ENCODE measurements at regions not wholly inside any gene's neighbourhood (a gene's known extent, or its start where the extent isn't known, plus 50 kb on each side); places are given as distances from the start of the nearest gene placed in this dataset.

DNA sequence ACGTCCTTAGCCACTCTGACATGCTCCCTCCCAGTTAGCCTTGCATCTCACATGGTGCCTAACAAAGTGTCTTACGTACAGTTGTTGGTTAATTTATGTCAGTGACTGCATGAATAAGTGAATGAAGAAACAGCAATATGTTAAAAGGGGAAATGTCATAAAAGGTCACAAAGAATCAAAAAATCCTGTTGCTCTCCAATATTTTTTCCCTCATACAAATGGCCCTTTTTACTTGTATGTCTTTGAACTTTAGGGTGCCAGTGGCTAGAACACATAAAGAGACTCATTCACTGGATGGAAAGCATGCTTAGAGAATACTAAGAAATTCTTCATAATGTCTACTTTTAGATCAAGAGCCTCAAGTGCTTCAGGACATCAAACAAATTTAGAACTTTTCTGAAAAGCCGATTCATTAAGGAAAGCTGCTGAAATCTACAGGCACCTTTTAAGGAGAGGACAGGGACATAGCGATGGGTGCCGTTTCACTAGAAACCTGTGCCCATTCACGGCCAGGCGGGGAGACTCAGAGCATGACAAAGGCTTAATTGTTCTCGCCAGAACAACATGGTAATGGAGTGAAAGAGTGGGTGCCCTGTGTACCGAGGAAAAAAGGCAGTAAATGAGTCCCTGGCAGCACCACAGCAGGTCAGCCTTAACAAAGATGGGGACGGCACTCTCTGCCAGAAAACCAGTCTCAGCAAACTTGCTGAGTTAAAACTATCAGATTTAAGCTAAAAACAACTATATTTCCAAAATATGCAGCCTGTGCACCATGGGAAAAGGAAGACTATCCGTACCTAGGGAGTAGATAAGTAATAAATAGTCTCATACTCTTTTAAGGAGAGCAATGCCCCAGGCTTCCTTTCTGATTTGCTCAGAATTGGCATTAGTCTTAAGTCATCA is 71.6 kb upstream of the SPTBN1 start:
- TF ChIP-seq, protein P1, sequence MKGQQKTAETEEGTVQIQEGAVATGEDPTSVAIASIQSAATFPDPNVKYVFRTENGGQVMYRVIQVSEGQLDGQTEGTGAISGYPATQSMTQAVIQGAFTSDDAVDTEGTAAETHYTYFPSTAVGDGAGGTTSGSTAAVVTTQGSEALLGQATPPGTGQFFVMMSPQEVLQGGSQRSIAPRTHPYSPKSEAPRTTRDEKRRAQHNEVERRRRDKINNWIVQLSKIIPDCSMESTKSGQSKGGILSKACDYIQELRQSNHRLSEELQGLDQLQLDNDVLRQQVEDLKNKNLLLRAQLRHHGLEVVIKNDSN (IDR thresholded peaks at IDR 0.05), result no peak
- TF ChIP-seq ZBTB7A (IDR thresholded peaks at IDR 0.05; ENCODE audit: low read depth), result no peak
- no peak for TF ChIP-seq EP300 (IDR thresholded peaks at IDR 0.05; ENCODE audit: borderline replicate concordance)

DNA sequence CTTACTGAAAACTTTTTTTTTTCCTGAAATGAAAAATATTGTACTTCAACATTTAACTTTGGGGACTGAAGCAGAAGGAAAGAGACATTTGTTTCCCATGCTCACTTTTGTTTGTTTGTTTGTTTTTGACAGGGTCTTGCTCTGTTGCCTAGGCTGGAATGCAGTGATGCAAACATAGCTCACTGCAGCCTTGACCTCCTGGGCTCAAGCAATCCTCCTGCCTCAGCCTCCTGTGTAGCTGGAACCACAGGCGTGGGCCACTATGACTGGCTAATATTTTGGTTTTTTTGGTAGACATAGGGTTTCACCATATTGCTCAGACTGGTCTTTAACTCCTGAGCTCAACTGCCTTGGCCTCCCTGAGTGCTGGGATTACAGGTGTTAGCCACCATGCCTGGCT is 70.9 kb upstream of the SPTBN1 start:
- no peak for TF ChIP-seq TCF12 (IDR thresholded peaks at IDR 0.05; ENCODE audit: low read depth)
- TF ChIP-seq, protein P1 (IDR thresholded peaks at IDR 0.05), result no peak
- no peak for TF ChIP-seq NFIC (IDR thresholded peaks at IDR 0.05)
- no peak for TF ChIP-seq RAD21 (IDR thresholded peaks at IDR 0.05; ENCODE audit: low read depth)
- no peak for TF ChIP-seq YY1 (IDR thresholded peaks at IDR 0.05; ENCODE audit: low read depth)
- TF ChIP-seq TEAD4 (IDR thresholded peaks at IDR 0.05), result no peak
- no peak for TF ChIP-seq CEBPB (IDR thresholded peaks at IDR 0.05)
- TF ChIP-seq TAF1 (IDR thresholded peaks at IDR 0.05; ENCODE audit: low read depth), result no peak

DNA sequence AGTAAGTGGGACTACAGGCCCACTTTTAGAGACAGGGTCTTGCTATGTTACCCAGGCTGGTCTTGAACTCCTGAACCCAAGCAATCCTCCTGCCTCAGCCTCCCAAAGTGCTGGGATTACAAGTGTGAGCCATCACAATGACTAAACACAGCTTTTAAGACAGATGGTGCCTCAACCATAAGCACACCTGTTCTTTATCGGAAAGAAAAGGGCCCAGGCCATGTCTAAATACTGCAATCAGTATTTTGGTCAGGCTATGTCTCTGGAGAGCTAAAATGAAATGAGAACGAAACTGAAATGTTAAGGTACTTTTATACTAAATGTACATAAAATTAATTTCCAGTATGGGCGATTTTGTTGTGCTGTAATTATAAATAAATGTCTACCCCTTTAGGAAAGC is 69.5 kb upstream of the SPTBN1 start:
- TF ChIP-seq CEBPB (IDR thresholded peaks at IDR 0.05), result no peak
- TF ChIP-seq, protein P2, sequence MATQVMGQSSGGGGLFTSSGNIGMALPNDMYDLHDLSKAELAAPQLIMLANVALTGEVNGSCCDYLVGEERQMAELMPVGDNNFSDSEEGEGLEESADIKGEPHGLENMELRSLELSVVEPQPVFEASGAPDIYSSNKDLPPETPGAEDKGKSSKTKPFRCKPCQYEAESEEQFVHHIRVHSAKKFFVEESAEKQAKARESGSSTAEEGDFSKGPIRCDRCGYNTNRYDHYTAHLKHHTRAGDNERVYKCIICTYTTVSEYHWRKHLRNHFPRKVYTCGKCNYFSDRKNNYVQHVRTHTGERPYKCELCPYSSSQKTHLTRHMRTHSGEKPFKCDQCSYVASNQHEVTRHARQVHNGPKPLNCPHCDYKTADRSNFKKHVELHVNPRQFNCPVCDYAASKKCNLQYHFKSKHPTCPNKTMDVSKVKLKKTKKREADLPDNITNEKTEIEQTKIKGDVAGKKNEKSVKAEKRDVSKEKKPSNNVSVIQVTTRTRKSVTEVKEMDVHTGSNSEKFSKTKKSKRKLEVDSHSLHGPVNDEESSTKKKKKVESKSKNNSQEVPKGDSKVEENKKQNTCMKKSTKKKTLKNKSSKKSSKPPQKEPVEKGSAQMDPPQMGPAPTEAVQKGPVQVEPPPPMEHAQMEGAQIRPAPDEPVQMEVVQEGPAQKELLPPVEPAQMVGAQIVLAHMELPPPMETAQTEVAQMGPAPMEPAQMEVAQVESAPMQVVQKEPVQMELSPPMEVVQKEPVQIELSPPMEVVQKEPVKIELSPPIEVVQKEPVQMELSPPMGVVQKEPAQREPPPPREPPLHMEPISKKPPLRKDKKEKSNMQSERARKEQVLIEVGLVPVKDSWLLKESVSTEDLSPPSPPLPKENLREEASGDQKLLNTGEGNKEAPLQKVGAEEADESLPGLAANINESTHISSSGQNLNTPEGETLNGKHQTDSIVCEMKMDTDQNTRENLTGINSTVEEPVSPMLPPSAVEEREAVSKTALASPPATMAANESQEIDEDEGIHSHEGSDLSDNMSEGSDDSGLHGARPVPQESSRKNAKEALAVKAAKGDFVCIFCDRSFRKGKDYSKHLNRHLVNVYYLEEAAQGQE (IDR thresholded peaks at IDR 0.05; ENCODE audit: low read depth), result no peak
- TF ChIP-seq TAF1 (IDR thresholded peaks at IDR 0.05; ENCODE audit: low read depth), result no peak
- no peak for TF ChIP-seq NFIC (IDR thresholded peaks at IDR 0.05)
- no peak for TF ChIP-seq RAD21 (IDR thresholded peaks at IDR 0.05; ENCODE audit: low read depth)
- TF ChIP-seq TCF12 (IDR thresholded peaks at IDR 0.05; ENCODE audit: low read depth), result no peak
- no peak for TF ChIP-seq FOXM1 (IDR thresholded peaks at IDR 0.05; ENCODE audit: borderline replicate concordance, low read depth)
- TF ChIP-seq, protein P3, sequence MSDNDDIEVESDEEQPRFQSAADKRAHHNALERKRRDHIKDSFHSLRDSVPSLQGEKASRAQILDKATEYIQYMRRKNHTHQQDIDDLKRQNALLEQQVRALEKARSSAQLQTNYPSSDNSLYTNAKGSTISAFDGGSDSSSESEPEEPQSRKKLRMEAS (IDR thresholded peaks at IDR 0.05), result no peak
- no peak for TF ChIP-seq EGR1 (IDR thresholded peaks at IDR 0.05)

DNA sequence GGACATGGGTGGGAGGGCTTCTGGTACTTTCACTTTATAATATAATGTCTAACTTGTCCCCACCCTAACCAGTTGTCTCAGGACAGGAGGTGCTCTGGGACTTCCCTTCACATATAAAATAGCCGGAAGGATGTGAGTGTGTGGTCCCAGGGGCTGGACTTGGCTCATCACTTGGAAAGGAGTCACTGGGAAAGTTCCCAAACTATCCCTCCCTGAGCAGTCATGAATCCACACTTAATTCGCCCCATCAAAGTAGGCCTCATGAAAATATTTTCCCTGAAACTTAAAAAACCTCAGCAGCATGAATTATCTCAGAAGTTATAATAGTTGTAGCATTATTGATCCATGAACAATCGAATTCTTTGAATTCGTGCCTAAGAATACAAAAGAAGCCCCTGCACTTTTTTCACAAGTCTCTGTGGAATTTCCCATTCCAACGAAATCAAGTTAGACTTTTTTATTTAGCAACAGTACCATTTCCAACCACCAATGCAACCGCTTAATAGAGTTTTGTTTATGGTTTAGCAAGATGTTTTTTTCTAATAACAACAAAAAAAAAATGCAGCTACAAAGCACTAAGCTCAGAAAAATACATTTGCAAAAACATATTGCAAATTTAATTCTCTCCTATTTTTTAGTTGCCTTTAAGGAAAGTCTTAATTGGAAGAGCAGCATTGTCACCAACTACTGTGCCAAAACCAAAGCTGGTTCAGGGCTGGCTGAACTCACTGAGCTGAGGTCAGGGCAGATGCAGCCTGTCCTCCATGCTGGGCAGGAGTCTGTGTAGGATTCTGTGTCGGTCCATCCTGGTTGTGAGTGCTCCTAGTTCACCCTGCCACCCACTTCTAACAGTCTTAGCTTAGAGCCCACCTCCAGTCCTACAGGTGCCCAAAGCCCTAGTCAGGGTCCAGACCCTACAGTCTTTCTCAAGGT is 68.8 kb upstream of the SPTBN1 start:
- TF ChIP-seq TAF1 (IDR thresholded peaks at IDR 0.05; ENCODE audit: low read depth) (no peak), CEBPB (IDR thresholded peaks at IDR 0.05) (no peak), FOXM1 (IDR thresholded peaks at IDR 0.05; ENCODE audit: borderline replicate concordance, low read depth) (no peak), ZBTB7A (IDR thresholded peaks at IDR 0.05; ENCODE audit: low read depth) (no peak), EP300 (IDR thresholded peaks at IDR 0.05; ENCODE audit: borderline replicate concordance) (no peak), TEAD4 (IDR thresholded peaks at IDR 0.05) (no peak), EGR1 (IDR thresholded peaks at IDR 0.05) (no peak), TCF12 (IDR thresholded peaks at IDR 0.05; ENCODE audit: low read depth) (no peak), RAD21 (IDR thresholded peaks at IDR 0.05; ENCODE audit: low read depth) (no peak), NFIC (IDR thresholded peaks at IDR 0.05) (no peak)
- TF ChIP-seq, protein P3 (IDR thresholded peaks at IDR 0.05), result no peak

DNA sequence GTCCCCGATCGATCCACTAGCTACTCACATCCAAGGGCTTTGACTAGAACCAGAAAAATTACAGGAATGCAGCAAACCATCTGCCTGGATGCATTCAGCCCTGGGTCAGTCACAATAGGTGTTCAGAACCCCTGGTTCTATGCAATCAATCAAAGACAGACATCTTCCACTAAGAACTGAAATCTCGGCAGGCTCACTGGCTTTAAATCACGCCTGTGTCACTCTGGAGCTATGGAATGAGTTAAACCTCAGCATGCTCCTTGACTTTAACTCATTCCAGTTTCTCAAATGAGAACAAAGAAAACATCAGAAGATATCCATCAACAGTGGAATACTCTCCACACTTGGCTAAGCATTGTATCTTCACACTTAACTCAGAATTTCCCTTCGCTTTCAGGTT is 68.1 kb upstream of the SPTBN1 start:
- TF ChIP-seq FOXM1 (IDR thresholded peaks at IDR 0.05; ENCODE audit: borderline replicate concordance, low read depth) (no peak), TEAD4 (IDR thresholded peaks at IDR 0.05) (peak; percentile 45), CEBPB (IDR thresholded peaks at IDR 0.05) (no peak), YY1 (IDR thresholded peaks at IDR 0.05; ENCODE audit: low read depth) (no peak), NFIC (IDR thresholded peaks at IDR 0.05) (no peak; the same call in 1 of the 2 replicates), TAF1 (IDR thresholded peaks at IDR 0.05; ENCODE audit: low read depth) (no peak), RAD21 (IDR thresholded peaks at IDR 0.05; ENCODE audit: low read depth) (no peak), CREB1 (IDR thresholded peaks at IDR 0.05; ENCODE audit: low read depth) (no peak), ZBTB7A (IDR thresholded peaks at IDR 0.05; ENCODE audit: low read depth) (no peak), EGR1 (IDR thresholded peaks at IDR 0.05) (no peak), EP300 (IDR thresholded peaks at IDR 0.05; ENCODE audit: borderline replicate concordance) (peak; percentile 27; the same call in 1 of the 2 replicates), TCF12 (IDR thresholded peaks at IDR 0.05; ENCODE audit: low read depth) (peak; percentile 43; the same call in 1 of the 2 replicates)
- TF ChIP-seq, protein P3 (IDR thresholded peaks at IDR 0.05), result no peak
- TF ChIP-seq, protein P1 (IDR thresholded peaks at IDR 0.05), result no peak
- TF ChIP-seq, protein P2 (IDR thresholded peaks at IDR 0.05; ENCODE audit: low read depth), result no peak

All from Ishikawa (cell line).